HepG2 (cell line): ENCODE measurements at regions not wholly inside any gene's neighbourhood (a gene's known extent, or its start where the extent isn't known, plus 50 kb on each side); places are given as distances from the start of the nearest gene placed in this dataset.

Experiments used
- ATAC-seq: fragments of 200-7000 bp; cut with Tn5 transposase; 3 replicates; pipeline ENCODE4 v1.9.1; 2020; ENCODE audit warnings: mild to moderate bottlenecking, moderate library complexity
- BruUV-seq: library from RNA; stranded (reverse); fragments of 400-500 nt; replicated peaks from 2 replicates; lab custom pipeline; 2021; lab: Mats Ljungman, UMichigan
- CTCF ChIA-PET: fragments of 300-600 bp; formaldehyde crosslinking; extraction: SDS; loops from one replicate; lab custom pipeline; 2021; ENCODE audit warnings: low total read pairs, inconsistent platforms, low intra/inter-chr PET ratio; lab: Yijun Ruan, JAX
- POLR2A ChIA-PET: fragments of 350-600 bp; sonication (Branson Sonifier 250); formaldehyde crosslinking; loops from one replicate; lab custom pipeline; 2020; ENCODE audit warnings: antibody characterized with exemption, inconsistent platforms; lab: Yijun Ruan, JAX
- DNase-seq: peaks from one replicate; pipeline ENCODE4 v3.0.0-alpha.2; 2015; ENCODE audit warnings: low spot score
- FAIRE-seq: peaks from 3 replicates; lab custom pipeline; 2011; peaks lifted over from hg19 to GRCh38; lab: Jason Lieb, UNC
- H2AFZ ChIP-seq: one replicate; pipeline ENCODE4 v1.6.1; 2011; ENCODE audit warnings: low read length, inconsistent platforms
- H3K27ac ChIP-seq: fragments of 300-600 bp; 3 replicates; pipeline ENCODE4 v1.8.0; 2011; ENCODE audit warnings: mixed run types, mild to moderate bottlenecking, mixed read lengths, low read length, inconsistent platforms; ENCODE audit not compliant: insufficient read depth; ENCODE audit errors: extremely low read length
- H3K27me3 ChIP-seq, 2 experiments: fragments of 200-600 bp in 1 of 2; 2 replicates in 1 of 2; 3 replicates in 1 of 2; pipeline versions ENCODE4 v1.6.0 to v1.8.0; 2011; ENCODE audit warnings: low read length in 2 of 2, mild to moderate bottlenecking in 2 of 2, moderate library complexity in 2 of 2, inconsistent platforms in 1 of 2; ENCODE audit not compliant: insufficient read depth in 2 of 2, control insufficient read depth in 1 of 2
- H3K36me3 ChIP-seq, 2 experiments: fragments of 200-600 bp in 1 of 2; replicated peaks in 1 of 2; 2 replicates in 1 of 2; 3 replicates in 1 of 2; pipeline versions ENCODE4 v1.5.1 to v1.8.0; 2011; ENCODE audit warnings: low read length in 2 of 2, inconsistent platforms in 1 of 2; ENCODE audit not compliant: insufficient read depth in 2 of 2, control insufficient read depth in 1 of 2
- H3K4me1 ChIP-seq: 2 replicates; pipeline ENCODE4 v1.5.1; 2012; ENCODE audit warnings: low read length, inconsistent platforms; ENCODE audit not compliant: insufficient read depth
- H3K4me2 ChIP-seq: 2 replicates; pipeline ENCODE4 v1.6.0; 2011; ENCODE audit warnings: low read depth, low read length, inconsistent platforms
- H3K4me3 ChIP-seq, 3 experiments: fragments of 200-600 bp in 1 of 3; sonication (generic), shearing (Covaris generic) in 1 of 3; replicated peaks in 1 of 3; 2 replicates each; pipeline ENCODE4 v1.5.1; 2011 to 2016; ENCODE audit warnings: low read length in 3 of 3, inconsistent platforms in 2 of 3, low read depth in 2 of 3, mild to moderate bottlenecking in 2 of 3, control low read depth in 1 of 3, mixed read lengths in 1 of 3; ENCODE audit not compliant: insufficient read depth in 1 of 3
- H3K79me2 ChIP-seq: one replicate; pipeline ENCODE4 v1.6.1; 2011; ENCODE audit warnings: low read length, inconsistent platforms; ENCODE audit not compliant: insufficient read depth
- H3K9ac ChIP-seq: 2 replicates; pipeline ENCODE4 v1.6.0; 2011; ENCODE audit warnings: mild to moderate bottlenecking, low read depth, low read length, inconsistent platforms; ENCODE audit not compliant: insufficient read depth
- H3K9me3 ChIP-seq: 2 replicates; pipeline ENCODE4 v1.5.1; 2012; ENCODE audit warnings: mild to moderate bottlenecking, low read length
- H4K20me1 ChIP-seq: 2 replicates; pipeline ENCODE4 v1.6.0; 2011; ENCODE audit warnings: inconsistent platforms, mild to moderate bottlenecking, low read length, moderate library complexity; ENCODE audit not compliant: insufficient read depth
- AHDC1 ChIP-seq: sonication (generic); formaldehyde crosslinking; IDR thresholded peaks from 2 replicates; pipeline ENCODE4 v1.5.1; 2020; ENCODE audit warnings: mild to moderate bottlenecking, missing genetic modification reagents, borderline replicate concordance
- HMG20A ChIP-seq: IDR thresholded peaks from 2 replicates; pipeline ENCODE4 v1.6.1; 2016; ENCODE audit warnings: borderline replicate concordance
- NCOA1 ChIP-seq: sonication (generic); formaldehyde crosslinking; IDR thresholded peaks from 2 replicates; pipeline ENCODE4 v1.9.0; 2021; ENCODE audit warnings: missing genetic modification reagents
- SOX6 ChIP-seq, 2 experiments: fragments of 450-650 bp in 1 of 2; sonication (generic) in 1 of 2; formaldehyde crosslinking in 1 of 2; IDR thresholded peaks; 2 replicates each; pipeline versions ENCODE4 v1.4.0 to v1.6.1; 2017 to 2020; ENCODE audit warnings: antibody characterized with exemption in 1 of 2, mild to moderate bottlenecking in 1 of 2, missing genetic modification reagents in 1 of 2
- SRSF4 ChIP-seq: fragments of 200-400 bp; formaldehyde crosslinking; IDR thresholded peaks from one replicate; pipeline ENCODE4 v1.6.1; 2018; ENCODE audit warnings: mild to moderate bottlenecking, low read depth, low read length, moderate library complexity; ENCODE audit not compliant: poor library complexity, severe bottlenecking
- TAF1 ChIP-seq: sonication (generic); formaldehyde crosslinking; IDR thresholded peaks from 2 replicates; pipeline ENCODE4 v1.4.0; 2020; ENCODE audit warnings: missing genetic modification reagents
- THYN1 ChIP-seq: sonication (generic); formaldehyde crosslinking; IDR thresholded peaks from 2 replicates; pipeline ENCODE4 v1.8.1; 2023; ENCODE audit warnings: low read depth, mild to moderate bottlenecking, moderate library complexity, missing genetic modification reagents, borderline replicate concordance
- ZBTB10 ChIP-seq: sonication (generic); formaldehyde crosslinking; IDR thresholded peaks from 2 replicates; pipeline ENCODE4 v1.4.0; 2020; ENCODE audit warnings: missing genetic modification reagents, borderline replicate concordance
- ZNF367 ChIP-seq: sonication (generic); formaldehyde crosslinking; IDR thresholded peaks from 2 replicates; pipeline ENCODE4 v1.4.0; 2020; ENCODE audit warnings: missing genetic modification reagents, borderline replicate concordance
- ZNF441 ChIP-seq: sonication (generic); formaldehyde crosslinking; IDR thresholded peaks from 2 replicates; pipeline ENCODE4 v1.7.0; 2021; ENCODE audit warnings: missing genetic modification reagents, borderline replicate concordance
- ZNF670 ChIP-seq: sonication (generic); formaldehyde crosslinking; IDR thresholded peaks from 2 replicates; pipeline ENCODE4 v1.8.0; 2022; ENCODE audit warnings: mild to moderate bottlenecking, missing genetic modification reagents, borderline replicate concordance
- in situ Hi-C: cut with HindIII; loops from 2 replicates; pipeline ENCODE4 v1.10.0; 2017; ENCODE audit warnings: low pct_unique_long_range_greater_than_20kb; ENCODE audit not compliant: extremely low pct_ligation_motif_present
- intact Hi-C: fragments of 100-400 bp; cut with micrococcal nuclease; formaldehyde crosslinking; loops from one replicate; pipeline ENCODE4 v1.10.0; 2022; ENCODE audit not compliant: unreplicated experiment

- no peak for TF ChIP-seq AHDC1 (CRISPR knock-in tag)
Measured at GRCh38 chr3:36132214-36132613, 248.1 kb upstream of the STAC start (continued).

GRCh38 chr3:36135863-36136262 is 244.4 kb upstream of the STAC start:
- intact Hi-C loops, result no loop called here
- CTCF ChIA-PET, result no interaction called here
- in situ Hi-C loops, result loop anchor here (10.0 to 25.0 kb wide), 2 partner anchors 401 to 559 kb away; no protein-coding TSS in a partner anchor
- no peak for TF ChIP-seq SRSF4
- no peak for TF ChIP-seq THYN1 (CRISPR knock-in tag)
- no peak for TF ChIP-seq ZBTB10 (CRISPR knock-in tag)
- TF ChIP-seq SOX6 (IDR thresholded peaks at IDR 0.05), result no peak
- TF ChIP-seq SOX6 (CRISPR knock-in tag; IDR thresholded peaks at IDR 0.05), result no peak
- no peak for TF ChIP-seq ZNF367
- TF ChIP-seq ZNF441, result no peak
- no peak for TF ChIP-seq TAF1
- TF ChIP-seq NCOA1, result no peak
- no peak for TF ChIP-seq HMG20A (CRISPR knock-in tag)
- TF ChIP-seq ZNF670 (CRISPR knock-in tag), result no peak

More at GRCh38 chr3:36135863-36136262, 244.4 kb upstream of the STAC start:
- Histone ChIP-seq H3K79me2 (no peaks in the 10 kb centered on the region), H3K9me3 (peaks cover 12% of the 10 kb centered on the region; the same call in 1 of the 2 replicates), H4K20me1 (no peaks in the 10 kb centered on the region), H3K9ac (no peak overlapping the region), H3K4me1 (no peaks in the 10 kb centered on the region), H3K27me3 (no peaks in the 10 kb centered on the region), H3K27ac (no peak overlapping the region), H3K4me2 (no peak overlapping the region), H2AFZ (no peak overlapping the region), H3K36me3 (no peaks in the 10 kb centered on the region), H3K4me3 (no peak overlapping the region)
- no TSS peak for BruUV-seq
- DNase-seq, result no peak
- ATAC-seq, result no peak
- FAIRE-seq, result no peak
- POLR2A ChIA-PET, result no interaction called here
